ENCODE measurements at regions not wholly inside any gene's neighbourhood (a gene's known extent, or its start where the extent isn't known, plus 50 kb on each side); places are given as distances from the start of the nearest gene placed in this dataset.

DNA sequence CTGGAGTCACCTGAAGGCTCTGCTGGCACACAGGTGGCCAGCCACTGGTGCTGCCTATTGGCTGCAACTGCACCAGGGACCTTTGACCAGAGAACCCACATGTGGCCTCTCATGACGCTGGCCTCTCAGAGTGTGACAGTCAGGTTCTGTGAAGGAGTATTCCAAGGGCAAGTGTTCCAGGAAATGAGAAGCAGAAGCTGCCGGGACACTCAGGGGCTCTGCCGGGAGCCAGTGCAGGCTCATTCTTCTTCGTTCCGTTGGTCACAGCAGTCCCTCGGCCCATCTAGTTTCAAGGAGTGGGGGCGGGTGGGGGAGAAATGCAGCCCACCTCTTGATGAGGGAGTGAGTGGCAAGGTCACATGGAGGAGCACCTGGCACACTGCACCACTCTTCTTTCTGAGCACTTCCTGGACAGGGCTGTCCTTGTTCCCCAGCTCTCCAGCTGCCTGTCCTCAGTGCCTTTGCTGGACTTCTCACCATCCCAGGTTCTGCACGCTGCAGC is 237.5 kb downstream of the GADD45G start:
- Histone ChIP-seq H3K36me3 (replicated peaks; ENCODE audit: insufficient read depth, low read length) (no peaks in the 10 kb centered on the region), H3K79me2 (ENCODE audit: low read length) (no peaks in the 10 kb centered on the region), H3K9ac (ENCODE audit: low read length) (no peak overlapping the region), H3K27me3 (replicated peaks; ENCODE audit: insufficient read depth, low read length) (no peaks in the 10 kb centered on the region), H3K9me3 (replicated peaks; ENCODE audit: insufficient read depth, low read length) (no peaks in the 10 kb centered on the region), H3K4me1 (ENCODE audit: low read length) (no peaks in the 10 kb centered on the region), H3K4me3 (ENCODE audit: low read length) (no peak overlapping the region), H3K9me2 (replicated peaks; ENCODE audit: insufficient read depth, low read length) (no peaks in the 10 kb centered on the region), H3K4me2 (ENCODE audit: low read depth, low read length) (no peak overlapping the region), H3K27ac (ENCODE audit: low read length) (no peak overlapping the region), H4K20me1 (ENCODE audit: insufficient read depth, low read length) (no peaks in the 10 kb centered on the region), H3F3A (ENCODE audit: insufficient read depth, low read length) (no peaks in the 10 kb centered on the region), H2AFZ (ENCODE audit: low read length) (no peak overlapping the region)
- no peak for DNase-seq
- TF ChIP-seq, protein P1, sequence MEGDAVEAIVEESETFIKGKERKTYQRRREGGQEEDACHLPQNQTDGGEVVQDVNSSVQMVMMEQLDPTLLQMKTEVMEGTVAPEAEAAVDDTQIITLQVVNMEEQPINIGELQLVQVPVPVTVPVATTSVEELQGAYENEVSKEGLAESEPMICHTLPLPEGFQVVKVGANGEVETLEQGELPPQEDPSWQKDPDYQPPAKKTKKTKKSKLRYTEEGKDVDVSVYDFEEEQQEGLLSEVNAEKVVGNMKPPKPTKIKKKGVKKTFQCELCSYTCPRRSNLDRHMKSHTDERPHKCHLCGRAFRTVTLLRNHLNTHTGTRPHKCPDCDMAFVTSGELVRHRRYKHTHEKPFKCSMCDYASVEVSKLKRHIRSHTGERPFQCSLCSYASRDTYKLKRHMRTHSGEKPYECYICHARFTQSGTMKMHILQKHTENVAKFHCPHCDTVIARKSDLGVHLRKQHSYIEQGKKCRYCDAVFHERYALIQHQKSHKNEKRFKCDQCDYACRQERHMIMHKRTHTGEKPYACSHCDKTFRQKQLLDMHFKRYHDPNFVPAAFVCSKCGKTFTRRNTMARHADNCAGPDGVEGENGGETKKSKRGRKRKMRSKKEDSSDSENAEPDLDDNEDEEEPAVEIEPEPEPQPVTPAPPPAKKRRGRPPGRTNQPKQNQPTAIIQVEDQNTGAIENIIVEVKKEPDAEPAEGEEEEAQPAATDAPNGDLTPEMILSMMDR (IDR thresholded peaks at IDR 0.05; ENCODE audit: low read length): no peak
- TF ChIP-seq EZH2 (optimal IDR thresholded peaks at IDR 0.05; ENCODE audit: low read depth, low read length): no peak
- no peak for TF ChIP-seq EZH2phosphoT487 (IDR thresholded peaks at IDR 0.05; ENCODE audit: low read length)

DNA sequence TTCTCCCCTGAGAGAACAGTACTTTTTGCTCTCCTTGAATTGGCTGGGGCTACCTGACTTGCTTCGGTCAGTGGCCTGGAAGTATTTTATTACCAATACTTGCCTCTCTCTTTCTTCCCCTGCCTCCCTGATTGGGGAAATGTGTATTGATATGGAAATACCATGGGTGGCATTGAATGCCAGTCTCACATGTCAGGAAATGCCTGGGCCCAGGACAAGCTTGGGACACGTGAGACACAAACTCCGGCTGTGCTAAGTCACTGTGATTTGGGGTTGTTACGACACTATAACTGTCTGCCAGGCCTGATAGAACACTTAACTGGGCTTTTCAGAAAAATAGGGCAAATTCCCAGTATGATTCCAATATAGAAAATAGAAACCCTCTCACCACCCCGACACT is 238.3 kb downstream of the GADD45G start:
- no peaks in the 10 kb centered on the region for H3K36me3 ChIP-seq (replicated peaks; ENCODE audit: insufficient read depth, low read length)
- no peaks in the 10 kb centered on the region for H3K9me3 ChIP-seq (replicated peaks; ENCODE audit: insufficient read depth, low read length)
- TF ChIP-seq, protein P1 (IDR thresholded peaks at IDR 0.05; ENCODE audit: low read length): no peak
- no peak overlapping the region for H3K4me3 ChIP-seq (ENCODE audit: low read length)
- no peaks in the 10 kb centered on the region for H3K4me1 ChIP-seq (ENCODE audit: low read length)
- H3K27ac ChIP-seq (ENCODE audit: low read length): no peak overlapping the region
- no peaks in the 10 kb centered on the region for H4K20me1 ChIP-seq (ENCODE audit: insufficient read depth, low read length)
- no peak overlapping the region for H3K9ac ChIP-seq (ENCODE audit: low read length)
- no peaks in the 10 kb centered on the region for H3F3A ChIP-seq (ENCODE audit: insufficient read depth, low read length)
- no peak overlapping the region for H2AFZ ChIP-seq (ENCODE audit: low read length)
- no peak overlapping the region for H3K4me2 ChIP-seq (ENCODE audit: low read depth, low read length)
- no peaks in the 10 kb centered on the region for H3K79me2 ChIP-seq (ENCODE audit: low read length)
- no peaks in the 10 kb centered on the region for H3K9me2 ChIP-seq (replicated peaks; ENCODE audit: insufficient read depth, low read length)
- no peaks in the 10 kb centered on the region for H3K27me3 ChIP-seq (replicated peaks; ENCODE audit: insufficient read depth, low read length)
- no peak for DNase-seq

DNA sequence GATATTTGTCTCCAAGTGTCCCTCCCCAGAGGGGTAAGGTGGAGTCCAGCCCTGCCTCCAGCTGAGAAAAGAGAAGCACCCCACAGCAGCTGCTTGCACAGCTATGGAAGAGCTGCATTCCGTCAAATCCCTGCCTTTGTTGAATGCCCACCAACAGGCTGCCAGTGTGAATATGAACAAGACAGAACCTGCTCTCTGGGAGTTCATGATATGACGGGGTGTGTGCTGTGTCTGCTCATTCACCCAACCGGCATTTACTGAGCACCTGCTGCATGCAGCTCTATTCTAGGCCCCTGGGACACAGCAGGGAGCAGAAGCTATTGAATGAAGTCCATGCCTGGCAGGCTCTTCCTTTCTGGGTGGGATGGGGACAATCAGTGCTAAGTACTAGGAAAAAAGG is 238.8 kb downstream of the GADD45G start:
- no peak overlapping the region for H3K9ac ChIP-seq (ENCODE audit: low read length)
- H3K9me2 ChIP-seq (replicated peaks; ENCODE audit: insufficient read depth, low read length): no peaks in the 10 kb centered on the region
- H3K4me3 ChIP-seq (ENCODE audit: low read length): no peak overlapping the region
- H3K9me3 ChIP-seq (replicated peaks; ENCODE audit: insufficient read depth, low read length): no peaks in the 10 kb centered on the region
- no peak overlapping the region for H3K27ac ChIP-seq (ENCODE audit: low read length)
- no peaks in the 10 kb centered on the region for H4K20me1 ChIP-seq (ENCODE audit: insufficient read depth, low read length)
- no peak overlapping the region for H3K4me2 ChIP-seq (ENCODE audit: low read depth, low read length)
- H3K27me3 ChIP-seq (replicated peaks; ENCODE audit: insufficient read depth, low read length): no peaks in the 10 kb centered on the region
- TF ChIP-seq EZH2 (optimal IDR thresholded peaks at IDR 0.05; ENCODE audit: low read depth, low read length): no peak
- TF ChIP-seq, protein P1 (IDR thresholded peaks at IDR 0.05; ENCODE audit: low read length): no peak
- no peak for TF ChIP-seq EZH2phosphoT487 (IDR thresholded peaks at IDR 0.05; ENCODE audit: low read length)
- no peak for DNase-seq
- H3K36me3 ChIP-seq (replicated peaks; ENCODE audit: insufficient read depth, low read length): no peaks in the 10 kb centered on the region
- H3K79me2 ChIP-seq (ENCODE audit: low read length): no peaks in the 10 kb centered on the region
- no peak overlapping the region for H2AFZ ChIP-seq (ENCODE audit: low read length)
- H3K4me1 ChIP-seq (ENCODE audit: low read length): no peaks in the 10 kb centered on the region
- no peaks in the 10 kb centered on the region for H3F3A ChIP-seq (ENCODE audit: insufficient read depth, low read length)
